Gastroesophageal sphincter (tissue), 4 donors: ENCODE measurements at regions not wholly inside any gene's neighbourhood (a gene's known extent, or its start where the extent isn't known, plus 50 kb on each side); places are given as distances from the start of the nearest gene placed in this dataset.

Source experiments
- ATAC-seq: fragments of 150-250 bp; one replicate; pipeline ENCODE4 v1.9.1; 2016; ENCODE audit warnings: mild to moderate bottlenecking, moderate library complexity
- H3K27ac ChIP-seq, 4 donors: fragments of 200-600 bp; sonication (generic) in 3 of 4; 1 replicate in 3 of 4; 2 replicates in 1 of 4; pipeline ENCODE4 v1.5.1; 2016 to 2019
- H3K27me3 ChIP-seq: fragments of 200-600 bp; sonication (generic); one replicate; pipeline ENCODE4 v1.5.1; 2019
- H3K36me3 ChIP-seq, 2 donors: fragments of 200-600 bp; sonication (generic); one replicate each; pipeline ENCODE4 v1.5.1; 2019; ENCODE audit warnings: control low read depth in 1 of 2
- H3K4me1 ChIP-seq, 3 donors: fragments of 200-600 bp; sonication (generic); 1 replicate in 2 of 3; 2 replicates in 1 of 3; pipeline ENCODE4 v1.5.1; 2016 to 2019; ENCODE audit warnings: control low read depth in 2 of 3
- H3K4me3 ChIP-seq, 2 donors: fragments of 200-600 bp; sonication (generic); one replicate each; pipeline ENCODE4 v1.5.1; 2019; ENCODE audit warnings: mild to moderate bottlenecking in 1 of 2, moderate library complexity in 1 of 2
- H3K9me3 ChIP-seq, 3 donors: fragments of 200-600 bp; sonication (generic); one replicate each; pipeline ENCODE4 v1.5.1; 2017 to 2019; ENCODE audit warnings: control low read depth in 2 of 3
- CTCF ChIP-seq, 4 experiments: fragments of 200-600 bp in 2 of 4; fragments of 450-650 bp in 2 of 4; sonication (generic) in 1 of 4; IDR thresholded peaks; one replicate each; pipeline ENCODE4 v1.5.1; 2017 to 2019; ENCODE audit warnings: antibody characterized with exemption in 4 of 4, mild to moderate bottlenecking in 2 of 4, moderate library complexity in 2 of 4
- EP300 ChIP-seq: sonication (generic); formaldehyde crosslinking; IDR thresholded peaks from one replicate; pipeline ENCODE4 v1.6.1; 2017; ENCODE audit warnings: antibody characterized with exemption, mild to moderate bottlenecking
- POLR2A ChIP-seq, 2 donors: fragments of 450-650 bp; IDR thresholded peaks; one replicate each; pipeline ENCODE4 v1.6.1; 2017; ENCODE audit warnings: antibody characterized with exemption in 2 of 2, mild to moderate bottlenecking in 2 of 2, moderate library complexity in 1 of 2
- POLR2AphosphoS5 ChIP-seq: sonication (generic); formaldehyde crosslinking; IDR thresholded peaks from one replicate; pipeline ENCODE4 v1.6.1; 2017; ENCODE audit warnings: antibody characterized with exemption
- WGBS, 2 donors: methylation state at CpG; one replicate each; pipeline ENCODE4 v1.1.5; 2018; ENCODE audit warnings: low coverage in 1 of 2; 5-methylcytosine and 5-hydroxymethylcytosine counted together

GRCh38 chr9:7245976-7246580, 488.3 kb downstream of the KDM4C start:
- ATAC-seq: no peak
- no peaks in the 10 kb centered on the region for H3K9me3 ChIP-seq
- no peak for TF ChIP-seq EP300
- H3K36me3 ChIP-seq: no peaks in the 10 kb centered on the region
- no peaks in the 10 kb centered on the region for H3K4me1 ChIP-seq
- WGBS, 2 donors: 62 to 80% methylated on average over 1 to 3 of the region's 8 CpGs
- H3K4me3 ChIP-seq: no peak overlapping the region
- H3K27me3 ChIP-seq: no peaks in the 10 kb centered on the region
- H3K27ac ChIP-seq: no peak overlapping the region

- Histone ChIP-seq H3K36me3 (no peaks in the 10 kb centered on the region), H3K4me3 (no peak overlapping the region), H3K4me1 (no peaks in the 10 kb centered on the region), H3K9me3 (peaks cover 0 to 10% (median 0%) of the 10 kb centered on the region in 3 donors), H3K27ac (no peak overlapping the region), H3K27me3 (no peaks in the 10 kb centered on the region)
- TF ChIP-seq POLR2AphosphoS5 (no peak), CTCF (IDR thresholded peaks at IDR 0.05) (no peak), EP300 (no peak), POLR2A (IDR thresholded peaks at IDR 0.05) (no peak)
- ATAC-seq: no peak
Measured at GRCh38 chr9:7243838-7244237, 486.1 kb downstream of the KDM4C start.

GRCh38 chr9:7242126-7242525, 484.4 kb downstream of the KDM4C start:
- Histone ChIP-seq H3K4me1 (no peaks in the 10 kb centered on the region), H3K9me3 (peaks cover 0 to 10% (median 0%) of the 10 kb centered on the region in 3 donors), H3K27ac (no peak overlapping the region), H3K36me3 (no peaks in the 10 kb centered on the region), H3K27me3 (no peaks in the 10 kb centered on the region), H3K4me3 (no peak overlapping the region)
- TF ChIP-seq CTCF (IDR thresholded peaks at IDR 0.05) (no peak), EP300 (no peak), POLR2AphosphoS5 (no peak), POLR2A (IDR thresholded peaks at IDR 0.05) (no peak)
- WGBS, 2 donors: 93 to 100% methylated on average over 1 of the region's 1 CpG
- ATAC-seq: no peak

GRCh38 chr9:7241694-7242093, 483.9 kb downstream of the KDM4C start:
- H3K9me3 ChIP-seq: peaks cover 0 to 10% (median 0%) of the 10 kb centered on the region in 3 donors
- H3K27me3 ChIP-seq: no peaks in the 10 kb centered on the region
- WGBS, 2 donors: 83 to 97% methylated on average over 1 to 2 of the region's 2 CpGs
- TF ChIP-seq EP300 (no peak), POLR2A (IDR thresholded peaks at IDR 0.05) (no peak), CTCF (IDR thresholded peaks at IDR 0.05) (no peak), POLR2AphosphoS5 (no peak)
- ATAC-seq: no peak
- H3K4me1 ChIP-seq: no peaks in the 10 kb centered on the region
- no peak overlapping the region for H3K27ac ChIP-seq
- no peak overlapping the region for H3K4me3 ChIP-seq
- no peaks in the 10 kb centered on the region for H3K36me3 ChIP-seq

GRCh38 chr9:7240569-7241311, 483.0 kb downstream of the KDM4C start:
- no peak for ATAC-seq
- peaks cover 0 to 10% (median 0%) of the 10 kb centered on the region in 3 donors for H3K9me3 ChIP-seq
- no peaks in the 10 kb centered on the region for H3K36me3 ChIP-seq
- no peaks in the 10 kb centered on the region for H3K4me1 ChIP-seq
- H3K27me3 ChIP-seq: no peaks in the 10 kb centered on the region
- no peak overlapping the region for H3K4me3 ChIP-seq
- TF ChIP-seq CTCF (IDR thresholded peaks at IDR 0.05): no peak
- WGBS, 2 donors: 68 to 69% methylated on average over 5 of the region's 5 CpGs
- H3K27ac ChIP-seq: no peak overlapping the region
